ENCODE measurements at regions not wholly inside any gene's neighbourhood (a gene's known extent, or its start where the extent isn't known, plus 50 kb on each side); places are given as distances from the start of the nearest gene placed in this dataset.

- no peak for TF ChIP-seq CTCF (conservative IDR thresholded peaks at IDR 0.05; ENCODE audit: low read depth, low read length)
- no peak for TF ChIP-seq EZH2phosphoT487 (IDR thresholded peaks at IDR 0.05; ENCODE audit: borderline replicate concordance, low read length)
- TF ChIP-seq EZH2 (IDR thresholded peaks at IDR 0.05; ENCODE audit: low read length, unreplicated experiment), result no peak
These were observed 984.4 kb downstream of the FAM181B start for GRCh38 chr11:81749245-81749644.

Data from PC-3 (cell line).